Coronary artery (tissue), 2 donors: ENCODE measurements at regions not wholly inside any gene's neighbourhood (a gene's known extent, or its start where the extent isn't known, plus 50 kb on each side); places are given as distances from the start of the nearest gene placed in this dataset.

ENCODE experiments used
- DNase-seq: peaks from one replicate; pipeline ENCODE4 v3.0.0-alpha.2; 2017; ENCODE audit warnings: low spot score
- H3K27ac ChIP-seq, 2 donors: fragments of 200-600 bp; sonication (generic); one replicate each; pipeline ENCODE4 v1.5.1; 2016 to 2019
- H3K4me3 ChIP-seq: fragments of 200-600 bp; sonication (generic); 2 replicates; pipeline ENCODE4 v1.5.1; 2016; ENCODE audit warnings: mild to moderate bottlenecking, moderate library complexity
- CTCF ChIP-seq: fragments of 200-600 bp; sonication (generic); IDR thresholded peaks from one replicate; pipeline ENCODE4 v1.5.1; 2019; ENCODE audit warnings: antibody characterized with exemption

- DNase-seq: no peak
- Histone ChIP-seq H3K4me3 (no peak overlapping the region), H3K27ac (no peak overlapping the region)
- no peak for TF ChIP-seq CTCF
Observed at GRCh38 chr14:29175706-29176105, 409.1 kb downstream of the FOXG1 start.

GRCh38 chr14:29176876-29177275 lies 410.3 kb downstream of the FOXG1 start:
- TF ChIP-seq CTCF: no peak
- DNase-seq: no peak
- Histone ChIP-seq H3K4me3 (no peak overlapping the region), H3K27ac (no peak overlapping the region)

- TF ChIP-seq CTCF: no peak
Observed at GRCh38 chr14:29178971-29179370, 412.4 kb downstream of the FOXG1 start.

GRCh38 chr14:29191092-29191491 lies 424.5 kb downstream of the FOXG1 start:
- Histone ChIP-seq H3K27ac (no peak overlapping the region), H3K4me3 (no peak overlapping the region)
- DNase-seq: no peak

More at GRCh38 chr14:29178971-29179370, 412.4 kb downstream of the FOXG1 start:
- Histone ChIP-seq H3K27ac (no peak overlapping the region), H3K4me3 (no peak overlapping the region)
- no peak for DNase-seq

GRCh38 chr14:29197557-29197956 lies 431.0 kb downstream of the FOXG1 start:
- H3K4me3 ChIP-seq: no peak overlapping the region
- no peak for DNase-seq
- no peak for TF ChIP-seq CTCF
- no peak overlapping the region for H3K27ac ChIP-seq

More at GRCh38 chr14:29191092-29191491, 424.5 kb downstream of the FOXG1 start:
- no peak for TF ChIP-seq CTCF

GRCh38 chr14:29205658-29206057 lies 439.1 kb downstream of the FOXG1 start:
- no peak overlapping the region for H3K27ac ChIP-seq
- no peak for DNase-seq
- no peak overlapping the region for H3K4me3 ChIP-seq
- no peak for TF ChIP-seq CTCF

GRCh38 chr14:29215853-29216252 lies 449.3 kb downstream of the FOXG1 start:
- no peak for TF ChIP-seq CTCF
- DNase-seq: no peak
- H3K27ac ChIP-seq: no peak overlapping the region
- H3K4me3 ChIP-seq: no peak overlapping the region
